ENCODE measurements at regions not wholly inside any gene's neighbourhood (a gene's known extent, or its start where the extent isn't known, plus 50 kb on each side); places are given as distances from the start of the nearest gene placed in this dataset.

DNA sequence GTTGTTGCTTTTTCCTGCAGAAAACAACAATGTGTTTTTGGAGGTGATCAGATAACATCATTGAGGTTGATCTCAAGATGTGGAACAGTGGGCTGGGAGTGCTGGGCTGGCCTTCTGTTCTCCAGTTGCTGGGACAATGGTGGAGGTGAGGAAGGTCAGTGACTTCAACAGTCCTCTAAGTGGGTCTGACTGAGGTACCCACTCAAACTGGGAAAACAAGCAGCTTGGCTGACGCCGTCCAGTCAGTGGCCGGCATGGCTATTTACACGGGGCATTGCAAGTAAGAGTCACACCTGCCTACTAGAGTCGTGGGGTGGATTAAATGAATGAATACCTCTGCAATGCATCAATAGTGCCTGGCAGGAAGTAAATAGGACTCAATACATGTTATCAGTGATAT, 386.7 kb upstream of the ZFHX3 start:
- CTCF ChIA-PET (ENCODE audit: partially characterized antibody) = no interaction called here
- no peak overlapping the region for H3K27ac ChIP-seq (ENCODE audit: low read depth, low read length)
- FAIRE-seq = no peak
- no peak for TF ChIP-seq NRF1 (IDR thresholded peaks at IDR 0.05; ENCODE audit: low read depth, low read length)
- TF ChIP-seq CREB1 (IDR thresholded peaks at IDR 0.05) = no peak
- TF ChIP-seq RAD21 (IDR thresholded peaks at IDR 0.05 in 1 of 2, conservative IDR thresholded peaks at IDR 0.05 in 1 of 2; ENCODE audit: low read depth in 2 of 2, low read length in 2 of 2) = no peak

More for the DNA sequence above, 386.7 kb upstream of the ZFHX3 start:
- H3K23me2 ChIP-seq (ENCODE audit: low read depth, low read length) = no peaks in the 10 kb centered on the region
- no peak overlapping the region for H3K18ac ChIP-seq (ENCODE audit: extremely low read depth, low read length)
- H3K4ac ChIP-seq (replicated peaks; ENCODE audit: insufficient read length, low read depth, low read length) = no peak overlapping the region
- H3K4me3 ChIP-seq (ENCODE audit: extremely low read depth in 1 of 4, insufficient read depth in 2 of 4, low read depth in 3 of 4, low read length in 4 of 4) = no peak overlapping the region
- H3K36me3 ChIP-seq (ENCODE audit: control insufficient read depth in 2 of 4, insufficient read depth in 4 of 4, low read length in 3 of 4) = no peaks in the 10 kb centered on the region
- peaks cover 4 to 13% (median 8%) of the 10 kb centered on the region in 4 experiments; a peak in 6 of 7 replicates for H3K4me1 ChIP-seq (replicated peaks in 1 of 4; ENCODE audit: control insufficient read depth in 3 of 4, insufficient read depth in 4 of 4, low read length in 3 of 4)
- WGBS, 2 experiments (ENCODE audit: extremely low coverage in 1 of 2, insufficient coverage in 1 of 2, insufficient read length in 1 of 2, insufficient replicate concordance in 2 of 2, low coverage in 1 of 2, low lambda C conversion rate in 2 of 2, missing lambda C conversion rate in 1 of 2) = 93% methylated on average over 5 of the region's 5 CpGs; no CpG with 5 or more reads in 1 of the 2 experiments
- H2BK12ac ChIP-seq (ENCODE audit: low read depth, low read length) = no peak overlapping the region
- H2AFZ ChIP-seq (ENCODE audit: low read length) = no peak overlapping the region
- H3K27me3 ChIP-seq (replicated peaks in 1 of 4; ENCODE audit: control insufficient read depth in 3 of 4, extremely low read depth in 1 of 4, insufficient read depth in 3 of 4, low read length in 3 of 4) = no peaks in the 10 kb centered on the region
- no peaks in the 10 kb centered on the region for H3K9me3 ChIP-seq (ENCODE audit: insufficient read depth in 2 of 2, low read depth in 1 of 2, low read length in 1 of 2)
- no peak overlapping the region for H3K56ac ChIP-seq (replicated peaks; ENCODE audit: insufficient read length, low read depth, low read length)
- no peak for DNase-seq (ENCODE audit: low read depth in 1 of 2, low spot score in 2 of 2)
- H3K4me2 ChIP-seq (ENCODE audit: insufficient read depth in 1 of 2, low read depth in 2 of 2, low read length in 2 of 2) = no peak overlapping the region
- H4K8ac ChIP-seq (ENCODE audit: extremely low read depth, insufficient read depth, low read length) = no peak overlapping the region
- no peak overlapping the region for H3K9ac ChIP-seq (replicated peaks in 1 of 4; ENCODE audit: extremely low read depth in 1 of 4, low read depth in 3 of 4, low read length in 3 of 4)
- no peaks in the 10 kb centered on the region for H4K20me1 ChIP-seq (replicated peaks in 1 of 2; ENCODE audit: control insufficient read depth in 1 of 2, insufficient read depth in 2 of 2, low read length in 2 of 2)
- H4K91ac ChIP-seq (replicated peaks; ENCODE audit: insufficient read length, low read length) = no peak overlapping the region
- H2BK20ac ChIP-seq (ENCODE audit: low read length) = no peak overlapping the region
- H2BK15ac ChIP-seq (ENCODE audit: low read length) = no peak overlapping the region
- H2BK120ac ChIP-seq (replicated peaks; ENCODE audit: low read depth, low read length) = no peak overlapping the region
- H2BK5ac ChIP-seq (ENCODE audit: low read depth, low read length) = no peak overlapping the region
- no peaks in the 10 kb centered on the region for H3K79me1 ChIP-seq (ENCODE audit: low read depth, low read length)
- no peak overlapping the region for H2AK5ac ChIP-seq (ENCODE audit: low read depth, low read length)
- POLR2A ChIA-PET (ENCODE audit: partially characterized antibody) = no interaction called here
- H4K5ac ChIP-seq (ENCODE audit: insufficient read length, low read depth, low read length) = no peak overlapping the region
- no peaks in the 10 kb centered on the region for H3K79me2 ChIP-seq (ENCODE audit: control insufficient read depth in 1 of 2, insufficient read depth in 2 of 2, low read length in 2 of 2)
- H3K14ac ChIP-seq (ENCODE audit: insufficient read length) = no peak overlapping the region
- H3K23ac ChIP-seq (ENCODE audit: insufficient read length) = no peak overlapping the region

All from H1 (cell line).